NCI-H460 (cell line): ENCODE measurements at regions not wholly inside any gene's neighbourhood (a gene's known extent, or its start where the extent isn't known, plus 50 kb on each side); places are given as distances from the start of the nearest gene placed in this dataset.

Experiments
- DNase-seq: peaks from one replicate; pipeline ENCODE4 v3.0.0-alpha.2; 2016; ENCODE audit warnings: low read depth; ENCODE audit errors: extremely low read depth

DNA sequence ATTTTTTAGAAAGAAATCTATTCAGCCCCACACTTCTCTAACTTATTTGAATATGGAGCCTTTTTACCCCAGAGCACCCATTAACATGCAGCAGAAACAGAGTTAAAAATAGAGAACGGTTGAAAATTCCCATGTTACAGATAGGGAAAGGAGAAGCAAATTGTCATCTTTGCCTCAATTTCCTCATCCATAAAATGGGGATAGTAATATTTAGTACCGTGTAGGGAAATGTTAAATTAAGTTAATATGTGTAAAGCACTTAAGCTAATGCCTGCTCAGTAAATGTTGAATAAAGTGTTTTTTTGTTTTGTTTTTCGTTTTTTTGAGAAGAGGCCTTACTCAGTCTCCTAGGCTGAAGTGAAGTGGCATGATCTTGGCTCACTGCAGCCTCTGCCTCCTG, 50.3 kb downstream of the NAV1 start:
- no peak for DNase-seq

DNA sequence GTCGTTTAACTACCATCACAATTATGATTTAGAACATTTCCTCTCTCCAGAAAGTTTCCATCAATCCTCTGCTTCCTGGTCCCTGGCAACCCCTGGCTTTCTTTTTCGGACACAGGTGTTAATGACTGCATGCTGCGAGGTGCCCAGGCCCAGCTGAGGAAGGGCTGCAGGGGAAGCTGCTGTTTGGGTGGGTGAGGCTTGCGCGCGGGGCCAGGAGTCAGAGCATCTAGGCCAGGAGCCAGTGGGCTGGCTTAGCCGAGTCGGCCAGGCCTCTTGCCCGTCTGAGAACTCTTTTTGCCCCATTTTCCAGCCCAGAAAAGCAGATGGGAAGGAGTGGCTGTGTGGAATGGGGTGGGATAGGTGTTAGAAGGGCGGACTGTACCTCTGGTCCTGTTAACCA, 51.5 kb downstream of the NAV1 start:
- no peak for DNase-seq

GRCh38 chr1:201591348-201591747, 52.4 kb downstream of the NAV1 start:
- no peak for DNase-seq

DNA sequence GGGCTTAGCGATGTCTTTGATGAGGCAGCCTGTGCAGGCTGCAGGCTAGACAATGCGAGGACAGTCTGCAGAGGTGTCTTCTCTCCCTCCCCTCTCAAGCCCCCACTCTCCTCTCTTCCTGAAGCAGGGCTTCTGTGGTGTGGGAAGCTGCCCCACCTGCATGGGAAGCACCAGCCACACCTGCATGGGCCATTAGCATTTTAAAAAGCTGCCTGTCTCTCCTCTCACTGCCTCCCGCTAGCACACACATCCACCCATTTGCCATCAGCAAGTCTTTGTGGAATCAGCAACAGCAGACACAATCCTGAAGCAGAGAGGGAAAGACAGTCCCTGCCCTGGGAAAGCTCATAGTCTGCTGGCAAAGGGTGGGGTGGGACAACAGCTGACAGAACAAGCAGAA, 53.1 kb downstream of the NAV1 start:
- no peak for DNase-seq

DNA sequence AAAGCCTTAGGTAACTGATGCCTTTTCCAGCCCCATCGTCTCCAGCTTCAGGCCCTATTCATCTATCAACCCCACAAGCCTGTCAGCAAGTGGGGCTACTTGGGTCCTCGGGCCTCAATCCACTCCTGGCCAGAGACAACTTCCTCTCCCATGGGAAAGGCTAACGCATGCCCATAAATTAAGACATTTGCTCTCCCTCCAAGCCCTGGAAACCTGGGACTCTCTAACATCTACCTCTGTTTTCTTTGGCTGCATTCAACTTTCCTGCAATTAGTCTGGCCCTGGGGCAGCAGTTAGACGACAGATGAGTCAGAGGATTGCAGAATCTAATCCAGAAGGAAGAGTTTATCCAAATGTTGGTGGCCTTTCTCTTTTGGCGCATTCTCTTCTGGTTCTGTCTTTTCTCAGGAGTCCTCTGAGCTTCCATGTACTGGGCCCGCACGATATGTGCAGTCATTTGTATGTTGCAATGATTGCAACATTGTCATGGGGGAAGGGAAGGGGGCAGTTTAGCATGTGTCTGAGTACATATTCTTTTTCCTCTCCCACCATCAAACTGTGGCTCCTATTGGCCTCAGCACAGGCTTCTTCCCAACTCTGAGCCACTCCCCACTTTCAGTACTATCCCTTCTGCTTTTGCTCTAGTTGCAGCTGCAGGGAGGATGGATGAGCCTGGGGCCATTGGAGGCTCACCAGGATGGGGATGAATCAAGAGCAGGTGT, 54.4 kb downstream of the NAV1 start:
- peak; percentile 16 for DNase-seq

DNA sequence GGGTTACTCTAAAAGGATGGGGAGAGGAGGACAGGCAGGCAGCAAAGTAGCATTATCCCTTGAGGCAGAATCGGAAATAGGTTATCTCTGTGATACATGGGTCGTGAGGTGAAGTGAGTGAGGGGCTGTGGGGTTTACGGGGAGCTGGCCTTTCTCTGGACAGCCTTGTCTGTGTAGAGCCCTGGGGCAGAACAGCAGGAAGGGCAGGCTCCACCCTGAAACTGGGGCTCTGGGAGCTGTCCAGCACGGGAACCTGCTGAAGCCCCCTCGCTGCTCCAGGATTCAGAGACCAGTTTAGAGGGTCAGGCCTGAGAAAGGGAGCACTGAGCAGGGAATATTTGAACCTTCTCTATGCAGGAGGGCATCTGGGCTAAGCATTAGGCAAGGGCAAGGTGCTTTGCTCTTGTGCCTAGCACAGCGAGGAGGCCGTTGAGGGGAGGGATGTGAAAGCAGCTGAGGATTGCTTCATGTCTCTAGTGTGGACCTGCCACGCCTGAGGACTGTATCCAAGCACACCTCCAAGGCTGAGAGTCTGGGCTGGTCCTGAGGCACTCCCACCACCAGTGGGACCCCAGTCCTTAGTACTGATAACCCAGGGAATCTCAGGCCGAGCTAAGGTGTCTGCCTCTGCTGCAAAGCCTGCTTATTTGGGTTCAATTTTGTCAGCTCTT, 55.8 kb downstream of the NAV1 start:
- peak; percentile 11 for DNase-seq

DNA sequence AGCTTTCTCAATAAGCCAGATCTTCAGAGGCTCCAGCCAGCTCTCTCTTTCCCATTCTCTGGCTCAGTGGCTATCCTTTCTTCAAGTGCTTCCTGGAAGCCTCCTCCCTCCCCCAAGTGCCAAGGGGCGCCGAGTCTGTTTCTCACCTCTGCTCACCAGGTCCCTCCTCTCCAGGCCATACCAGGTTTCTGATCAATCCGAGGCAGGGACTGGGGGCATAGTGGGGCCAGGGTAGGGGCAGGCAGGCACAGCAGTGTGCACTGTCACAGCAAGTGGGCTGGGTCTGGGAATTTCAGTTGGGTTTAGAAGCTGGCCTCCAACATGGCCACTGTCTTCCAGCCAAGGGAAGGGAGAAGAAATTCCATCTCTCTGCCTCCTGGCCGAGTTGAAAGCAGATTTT, 56.5 kb downstream of the NAV1 start:
- DNase-seq: no peak

- DNase-seq: no peak
These were observed 57.4 kb downstream of the NAV1 start for GRCh38 chr1:201596101-201596868.

DNA sequence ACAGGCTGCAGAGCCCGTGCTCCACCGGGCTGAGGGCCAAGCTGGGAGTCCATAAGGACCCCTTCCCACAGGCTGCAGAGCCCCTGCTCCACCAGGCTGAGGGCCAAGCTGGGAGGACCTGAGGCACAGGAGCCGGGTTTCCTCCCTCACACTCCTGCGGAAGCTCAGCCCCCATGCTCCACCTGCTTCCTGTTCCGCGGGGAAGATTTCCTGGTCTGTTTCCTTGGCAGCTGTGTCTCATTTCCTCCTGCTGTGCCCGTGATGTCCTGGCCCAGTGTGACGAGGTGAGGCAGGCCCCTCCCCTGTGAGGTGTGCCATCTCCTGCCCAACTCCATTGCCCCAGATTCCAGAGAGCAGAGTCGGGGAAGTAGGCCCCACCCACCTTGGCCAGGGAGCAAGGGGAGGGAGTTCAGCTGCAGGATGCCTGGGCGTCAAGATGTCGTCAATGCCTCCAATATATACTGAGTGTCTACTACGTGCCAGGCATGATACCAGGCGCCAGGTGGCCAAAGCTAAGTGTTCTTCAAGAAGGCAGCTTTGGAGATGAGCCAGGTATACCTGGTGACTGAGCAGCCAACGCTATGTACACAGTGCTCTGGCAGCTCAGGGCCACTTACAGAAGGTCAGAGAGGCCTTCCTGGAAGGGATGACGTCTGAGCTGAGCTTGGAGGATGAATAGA, 58.8 kb downstream of the NAV1 start:
- DNase-seq: no peak

DNA sequence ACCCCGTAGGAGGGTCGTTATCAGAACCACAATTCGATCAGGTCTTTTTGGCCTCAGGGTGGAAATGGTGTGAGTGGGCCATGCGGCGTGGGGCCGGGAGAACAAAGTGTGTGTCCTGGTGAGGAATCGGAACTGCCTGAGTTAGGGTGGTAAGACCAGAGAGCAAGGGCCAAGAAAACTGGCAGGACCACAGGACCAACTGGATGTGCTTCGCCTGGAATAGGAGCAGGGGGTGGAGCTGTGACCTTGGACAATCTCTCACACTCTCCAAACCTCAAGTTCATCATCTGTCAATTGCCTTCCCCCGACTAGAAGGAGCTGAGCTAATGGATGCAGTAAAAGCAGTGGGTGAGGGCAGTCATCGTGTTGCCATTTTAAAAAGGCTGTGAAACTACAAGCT, 59.5 kb downstream of the NAV1 start:
- DNase-seq: no peak

DNA sequence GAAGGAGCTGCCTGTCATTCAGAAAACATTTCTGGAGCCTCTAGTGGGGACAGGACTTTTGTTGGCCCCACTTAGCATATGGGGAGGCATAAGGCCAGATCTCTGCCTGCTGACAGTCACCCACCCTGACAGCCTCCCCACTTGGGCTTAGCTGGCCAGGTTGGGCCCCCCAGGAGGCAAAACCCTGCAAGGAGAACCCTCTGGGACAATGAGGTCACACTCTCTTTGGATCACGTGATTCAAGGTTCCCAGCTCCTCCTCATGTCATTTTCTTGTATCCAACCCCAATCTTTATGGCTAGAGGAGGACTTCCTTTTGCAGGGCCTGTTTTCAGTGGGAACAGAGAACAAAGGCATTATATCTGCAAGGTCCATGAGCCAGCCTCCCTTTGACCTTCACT, 60.0 kb downstream of the NAV1 start:
- DNase-seq: no peak

GRCh38 chr1:201599548-201599947, 60.6 kb downstream of the NAV1 start:
- DNase-seq: no peak

GRCh38 chr1:201602413-201603265, 63.7 kb downstream of the NAV1 start:
- no peak for DNase-seq

DNA sequence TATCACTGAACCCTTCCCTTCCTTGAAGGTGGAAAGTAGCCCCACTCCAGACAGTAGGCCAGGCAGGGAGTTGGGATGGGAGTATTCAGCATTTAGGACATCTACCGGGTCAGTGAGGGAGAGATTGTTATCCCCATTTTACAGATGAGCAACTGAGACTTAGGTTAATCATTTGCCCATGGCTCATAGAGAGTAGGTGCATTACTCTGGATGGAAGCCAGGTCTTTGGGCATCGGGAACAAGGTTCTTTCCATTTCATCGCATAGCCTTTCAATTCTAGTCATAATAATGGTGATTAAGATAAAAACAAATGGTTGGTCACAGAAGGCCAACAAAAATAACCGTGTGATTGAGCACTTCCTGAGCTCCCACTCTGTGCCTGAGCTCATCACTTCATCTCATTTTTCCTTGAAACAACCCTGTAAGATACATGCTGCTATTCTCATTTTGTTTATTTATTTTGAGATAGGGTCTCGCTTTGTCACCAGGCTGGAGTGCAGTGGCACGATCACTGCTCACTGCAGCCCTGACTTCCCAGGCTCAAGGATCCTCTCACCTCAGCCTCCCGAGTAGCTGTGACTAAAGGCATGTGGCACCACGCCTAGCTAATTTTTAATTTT, 64.8 kb downstream of the NAV1 start:
- no peak for DNase-seq

- DNase-seq: no peak
These were observed 66.6 kb downstream of the NAV1 start for GRCh38 chr1:201605385-201606010.

DNA sequence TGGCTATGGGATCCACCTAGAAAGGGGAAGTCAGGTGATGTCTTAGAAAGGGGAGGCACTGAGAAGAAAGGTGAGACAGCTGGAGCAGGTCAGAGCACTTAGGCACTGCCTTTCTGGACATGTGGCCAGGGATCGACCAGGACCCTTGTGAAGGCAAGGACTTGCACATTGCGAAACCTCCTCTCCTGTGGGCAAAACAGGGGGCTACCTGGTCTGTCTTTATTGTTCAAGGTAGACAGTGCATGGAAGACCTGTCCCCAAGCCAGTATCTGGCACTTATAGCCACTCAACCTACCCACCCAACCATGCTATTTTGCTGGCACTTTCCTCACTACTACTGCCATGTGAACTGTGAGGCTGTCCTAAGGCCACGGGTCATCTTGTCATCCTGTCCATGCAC, 67.2 kb downstream of the NAV1 start:
- DNase-seq: no peak

DNA sequence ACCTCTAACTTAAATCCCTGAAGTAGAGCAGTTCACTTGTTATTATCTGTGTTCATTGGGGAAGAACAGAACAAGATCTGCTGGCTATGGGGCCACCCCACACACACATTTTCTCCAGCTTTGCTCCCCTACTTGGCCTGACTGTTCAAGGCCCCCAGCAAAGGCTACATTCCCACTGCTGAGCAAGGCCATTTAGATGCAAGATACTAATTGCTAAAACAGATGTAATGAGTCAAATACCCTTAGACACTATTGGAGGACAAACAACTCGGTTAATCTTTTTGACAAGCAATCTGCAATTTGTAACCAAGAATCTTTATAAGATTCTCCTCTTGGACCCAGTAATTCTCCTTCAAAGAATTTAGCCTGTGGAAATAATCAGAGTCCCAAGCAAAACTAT, 67.7 kb downstream of the NAV1 start:
- no peak for DNase-seq

DNA sequence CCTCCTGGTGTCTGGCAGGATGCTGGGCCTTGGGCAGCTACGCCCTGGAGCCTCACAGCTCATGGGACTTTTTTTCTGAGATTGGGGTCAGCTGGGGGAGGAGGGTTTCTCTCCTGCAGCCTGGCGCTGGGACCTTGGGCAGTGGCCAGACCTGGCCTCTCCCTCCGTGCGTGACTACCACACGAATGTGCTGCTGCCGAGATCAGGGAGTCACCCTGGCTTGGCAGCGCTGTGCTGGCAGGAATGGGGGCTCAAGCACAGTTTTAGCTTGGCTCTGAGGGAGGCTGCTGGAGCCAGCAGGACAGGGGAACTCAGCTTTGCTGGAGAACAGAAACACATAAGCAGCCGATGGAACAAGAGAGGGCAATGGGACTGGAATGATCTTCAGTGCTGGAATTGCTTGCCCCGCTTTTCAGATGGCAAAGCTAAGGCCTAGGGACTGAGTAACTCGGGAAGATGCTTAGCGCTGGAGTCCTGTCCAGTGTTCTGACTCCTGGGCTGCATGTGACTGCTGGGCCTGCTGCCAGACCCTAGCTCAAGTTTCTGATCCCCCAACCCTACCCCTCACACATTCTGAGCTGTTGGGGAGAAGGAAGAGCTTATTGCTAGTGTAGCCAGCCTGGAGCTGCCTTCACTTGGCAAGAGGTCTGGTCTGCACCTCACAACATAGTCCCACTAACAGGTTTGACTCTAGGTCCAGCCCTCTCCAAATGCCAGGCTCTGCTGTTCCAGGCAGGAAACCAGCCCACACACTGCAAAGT, 69.9 kb downstream of the NAV1 start:
- no peak for DNase-seq
